ENCODE measurements at regions not wholly inside any gene's neighbourhood (a gene's known extent, or its start where the extent isn't known, plus 50 kb on each side); places are given as distances from the start of the nearest gene placed in this dataset.

DNA sequence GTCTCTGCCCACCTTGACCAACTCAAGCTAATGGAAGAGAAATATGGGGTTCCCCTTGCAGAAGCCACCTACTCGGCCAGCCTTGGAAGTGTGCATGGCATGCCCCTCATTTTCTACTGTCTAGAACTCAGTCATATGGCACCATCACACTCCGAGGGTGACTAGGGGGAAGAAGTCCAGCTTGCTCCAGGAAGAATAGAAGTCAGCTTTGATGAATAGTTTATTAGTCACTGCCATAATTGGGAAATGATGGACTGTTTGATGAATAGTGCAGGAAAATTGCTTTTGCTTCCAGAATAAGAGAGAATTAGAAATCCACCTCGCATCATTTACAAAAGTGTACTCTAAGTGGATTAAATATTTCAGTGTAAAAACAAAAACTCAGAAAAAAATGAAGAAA, 1030.6 kb downstream of the VRK1 start:
- DNase-seq (ENCODE audit: low read depth in 1 of 2, low spot score in 1 of 2) = no peak

DNA sequence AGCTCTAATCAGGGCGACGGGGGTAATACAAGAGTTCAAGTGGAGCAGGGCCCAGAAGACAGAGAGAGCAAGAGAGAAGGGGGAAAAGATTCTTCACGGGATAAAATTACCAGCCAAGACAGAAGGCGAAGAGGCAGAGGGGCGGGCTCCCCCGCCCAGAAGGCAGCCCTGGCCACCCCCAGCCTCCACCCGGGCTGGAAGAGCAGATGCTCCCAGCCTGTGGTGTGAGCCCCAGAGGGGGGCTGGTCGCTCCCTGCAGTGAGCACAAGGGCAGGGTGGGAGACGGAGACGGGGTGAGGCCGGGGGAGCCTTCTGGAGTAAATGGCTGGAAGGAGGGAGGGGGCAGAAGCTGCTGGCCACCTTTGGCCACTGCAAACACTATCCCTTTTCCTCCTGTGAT, 1035.6 kb downstream of the VRK1 start:
- DNase-seq (ENCODE audit: low read depth in 1 of 2, low spot score in 1 of 2) = no peak

- no peak for DNase-seq (ENCODE audit: low read depth in 1 of 2, low spot score in 1 of 2)
These were observed 1041.8 kb downstream of the VRK1 start for GRCh38 chr14:97838986-97839385.

- no peak for DNase-seq (ENCODE audit: low read depth in 1 of 2, low spot score in 1 of 2)
These were observed 1043.0 kb downstream of the VRK1 start for GRCh38 chr14:97840159-97840558.

DNA sequence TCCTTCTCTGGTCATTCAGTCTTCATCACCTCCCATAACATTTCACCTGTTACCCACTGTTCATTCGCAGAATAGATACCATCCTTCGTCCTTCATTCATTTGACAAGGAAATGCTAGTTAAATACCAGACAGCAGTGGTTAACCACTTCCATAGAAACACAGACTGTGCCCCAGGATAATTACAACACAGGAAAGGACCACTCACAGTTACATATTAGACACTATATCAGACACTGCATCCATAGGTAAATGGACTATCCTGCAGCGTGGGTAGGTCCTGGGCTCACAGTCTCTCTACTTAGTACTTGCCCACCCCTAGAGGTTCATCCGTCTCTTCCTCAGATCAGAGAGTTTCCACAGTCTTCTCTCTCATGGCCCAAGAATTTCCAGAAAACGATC, 1044.6 kb downstream of the VRK1 start:
- DNase-seq (ENCODE audit: low read depth in 1 of 2, low spot score in 1 of 2) = no peak

- DNase-seq (ENCODE audit: low read depth in 1 of 2, low spot score in 1 of 2) = no peak
These were observed 1045.9 kb downstream of the VRK1 start for GRCh38 chr14:97843066-97843465.

- no peak for DNase-seq (ENCODE audit: low read depth in 1 of 2, low spot score in 1 of 2)
These were observed 1046.9 kb downstream of the VRK1 start for GRCh38 chr14:97844042-97844441.

- DNase-seq (ENCODE audit: low read depth in 1 of 2, low spot score in 1 of 2) = no peak
These were observed 1049.0 kb downstream of the VRK1 start for GRCh38 chr14:97846156-97846555.

GRCh38 chr14:97848317-97848980, 1051.3 kb downstream of the VRK1 start:
- DNase-seq (ENCODE audit: low read depth in 1 of 2, low spot score in 1 of 2) = no peak

DNA sequence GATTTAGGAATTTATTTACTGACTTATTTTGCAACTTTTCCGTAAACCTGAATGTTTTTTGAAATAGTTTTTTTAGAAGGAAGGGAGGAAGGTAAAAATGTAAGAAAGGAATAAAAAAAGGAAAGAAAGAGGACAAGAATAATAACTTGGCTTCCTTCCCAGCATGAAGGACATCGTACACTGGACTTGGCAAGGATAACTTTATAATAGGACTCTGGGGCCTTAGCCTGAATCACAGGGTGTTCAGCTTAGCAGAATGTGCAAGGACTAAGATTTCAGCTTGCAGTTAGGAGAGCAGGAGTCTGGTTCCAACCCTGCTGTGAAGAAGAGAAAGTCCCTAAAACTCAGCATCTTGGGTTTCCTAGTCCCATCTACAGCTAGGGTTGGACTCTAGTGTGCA, 1053.3 kb downstream of the VRK1 start:
- no peak for DNase-seq (ENCODE audit: low read depth in 1 of 2, low spot score in 1 of 2)

DNA sequence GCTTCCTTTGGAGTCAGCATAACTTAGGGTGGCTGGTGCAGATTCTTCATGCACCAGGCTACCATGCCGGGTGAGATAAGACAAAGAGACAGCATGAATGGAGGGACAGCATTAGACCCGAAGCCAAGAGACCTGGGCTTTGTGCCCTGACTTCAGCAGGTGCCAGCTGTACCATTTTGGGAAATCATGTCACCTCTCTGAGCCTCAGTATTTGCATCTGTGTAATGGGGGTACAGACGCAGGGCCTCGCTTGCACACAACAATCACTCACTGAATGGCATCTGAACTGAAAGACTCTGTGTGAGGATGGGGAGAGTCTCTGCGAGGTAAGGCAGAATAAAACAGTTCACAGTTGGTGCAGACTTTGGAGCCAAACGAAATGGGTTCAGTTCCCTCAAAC, 1053.7 kb downstream of the VRK1 start:
- no peak for DNase-seq (ENCODE audit: low read depth in 1 of 2, low spot score in 1 of 2)

GRCh38 chr14:97851428-97851995, 1054.3 kb downstream of the VRK1 start:
- no peak for DNase-seq (ENCODE audit: low read depth in 1 of 2, low spot score in 1 of 2)

GRCh38 chr14:97854918-97855317, 1057.7 kb downstream of the VRK1 start:
- no peak for DNase-seq (ENCODE audit: low read depth in 1 of 2, low spot score in 1 of 2)

GRCh38 chr14:97866195-97866594, 1069.0 kb downstream of the VRK1 start:
- DNase-seq (ENCODE audit: low read depth in 1 of 2, low spot score in 1 of 2) = no peak

GRCh38 chr14:97866664-97867063, 1069.5 kb downstream of the VRK1 start:
- DNase-seq (ENCODE audit: low read depth in 1 of 2, low spot score in 1 of 2) = no peak

DNA sequence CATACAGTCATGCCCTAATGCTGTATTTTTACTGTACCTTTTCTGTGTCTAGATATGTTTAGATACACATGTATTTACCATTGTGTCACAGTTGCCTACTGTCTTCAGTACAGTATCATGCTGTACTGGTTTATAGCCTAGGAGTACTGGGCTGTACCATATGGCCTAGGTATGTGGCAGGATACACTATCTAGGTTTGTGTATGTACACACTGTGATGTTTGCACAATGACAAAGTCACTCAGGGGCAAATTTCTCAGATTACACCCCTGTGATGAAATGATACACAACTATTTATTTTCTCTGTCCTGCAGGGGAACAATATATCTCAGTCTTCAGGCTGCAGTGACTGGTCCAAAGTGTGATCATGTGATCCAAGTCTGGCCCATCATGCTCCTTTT, 1076.1 kb downstream of the VRK1 start:
- no peak for DNase-seq (ENCODE audit: low read depth in 1 of 2, low spot score in 1 of 2)

- DNase-seq (ENCODE audit: low read depth in 1 of 2, low spot score in 1 of 2) = no peak
These were observed 1077.2 kb downstream of the VRK1 start for GRCh38 chr14:97874394-97874793.

GRCh38 chr14:97878206-97878605, 1081.0 kb downstream of the VRK1 start:
- DNase-seq (ENCODE audit: low read depth in 1 of 2, low spot score in 1 of 2) = no peak

DNA sequence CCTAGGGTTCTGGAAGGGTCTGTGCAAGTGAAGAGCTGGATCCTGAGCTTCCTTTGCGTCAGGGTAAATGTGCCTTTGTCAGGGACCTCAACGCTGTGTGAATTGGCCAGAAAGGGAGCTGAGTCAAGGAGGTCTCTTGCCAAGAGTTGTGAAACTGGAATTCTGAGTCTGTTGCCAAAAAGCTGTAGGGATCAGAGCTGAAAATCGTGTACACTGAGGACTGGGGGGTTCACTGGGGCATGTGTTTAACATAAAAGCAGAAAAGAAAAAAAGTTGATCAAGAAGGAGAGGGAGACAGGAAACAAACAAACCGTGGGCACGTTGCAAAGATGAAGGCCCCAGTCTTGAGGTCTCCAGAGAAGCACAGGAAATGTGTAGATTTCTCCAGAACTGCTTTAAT, 1081.5 kb downstream of the VRK1 start:
- DNase-seq (ENCODE audit: low read depth in 1 of 2, low spot score in 1 of 2) = no peak

DNA sequence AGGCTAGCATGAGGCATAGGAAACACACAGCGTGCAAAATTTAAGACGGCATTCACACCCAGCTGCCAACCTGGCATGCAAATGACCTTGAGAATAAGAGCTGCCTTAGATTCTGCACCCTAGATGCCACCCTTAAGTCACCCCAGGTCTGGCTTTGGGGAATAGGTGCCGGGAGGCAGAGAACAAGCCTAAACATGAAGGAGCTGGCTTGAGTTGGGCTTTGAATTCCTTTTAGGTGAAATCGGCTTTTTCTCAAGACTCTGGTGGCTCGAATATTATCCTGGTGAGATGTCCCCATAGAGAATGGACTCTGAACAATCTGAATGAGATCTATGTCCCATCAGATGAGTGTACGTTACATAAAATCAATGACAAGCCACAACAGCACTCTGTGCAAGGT, 1090.5 kb downstream of the VRK1 start:
- no peak for DNase-seq (ENCODE audit: low read depth in 1 of 2, low spot score in 1 of 2)

GRCh38 chr14:97888331-97888730, 1091.1 kb downstream of the VRK1 start:
- DNase-seq (ENCODE audit: low read depth in 1 of 2, low spot score in 1 of 2) = no peak

GRCh38 chr14:97891515-97891914, 1094.3 kb downstream of the VRK1 start:
- DNase-seq (ENCODE audit: low read depth in 1 of 2, low spot score in 1 of 2) = no peak

DNA sequence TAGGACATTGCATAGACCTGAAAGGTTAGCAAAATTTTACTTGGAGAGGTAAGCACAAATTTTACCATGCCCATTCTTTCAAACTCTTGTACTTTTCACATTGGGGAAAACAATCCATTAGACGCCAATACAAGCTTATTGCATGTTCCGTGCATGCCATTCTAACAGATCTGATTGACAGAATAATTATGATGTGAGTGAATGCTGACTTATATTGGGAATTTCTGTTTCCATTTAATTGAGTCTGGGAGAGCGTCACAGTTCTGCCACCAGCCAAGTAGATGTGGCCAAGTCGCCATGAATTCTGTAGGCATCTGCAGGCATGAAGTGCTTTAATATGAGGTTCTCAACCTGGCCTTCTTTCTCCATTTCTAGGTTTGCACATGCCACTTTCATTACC, 1097.4 kb downstream of the VRK1 start:
- no peak for DNase-seq (ENCODE audit: low read depth in 1 of 2, low spot score in 1 of 2)
